D341Med (cell line): ENCODE measurements at regions not wholly inside any gene's neighbourhood (a gene's known extent, or its start where the extent isn't known, plus 50 kb on each side); places are given as distances from the start of the nearest gene placed in this dataset.
"Not testable (repeated sequence)": the region's sequence is repeated elsewhere in the genome, so short reads cannot be mapped to it uniquely, and the experiment has no call there.

ENCODE experiments used
- DNase-seq: peaks from one replicate; pipeline ENCODE4 v3.0.0; 2012; ENCODE audit warnings: low spot score

GRCh38 chr1:82062206-82062605 is 261.5 kb downstream of the ADGRL2 start:
- no peak for DNase-seq

GRCh38 chr1:82059959-82060358 is 259.2 kb downstream of the ADGRL2 start:
- DNase-seq: no peak

GRCh38 chr1:82057011-82057410 is 256.3 kb downstream of the ADGRL2 start:
- DNase-seq: no peak

- not testable (repeated sequence) for DNase-seq
Observed at GRCh38 chr1:82055375-82055774, 254.6 kb downstream of the ADGRL2 start.

- DNase-seq: no peak
Observed at GRCh38 chr1:82052563-82052962, 251.8 kb downstream of the ADGRL2 start.

GRCh38 chr1:82048596-82048995 is 247.9 kb downstream of the ADGRL2 start:
- no peak for DNase-seq

- DNase-seq: no peak
Observed at GRCh38 chr1:82045221-82045620, 244.5 kb downstream of the ADGRL2 start.

- DNase-seq: no peak
Observed at GRCh38 chr1:82044536-82044935, 243.8 kb downstream of the ADGRL2 start.

- DNase-seq: no peak
Observed at GRCh38 chr1:82044111-82044510, 243.4 kb downstream of the ADGRL2 start.

GRCh38 chr1:82042306-82043060 is 241.7 kb downstream of the ADGRL2 start:
- DNase-seq: no peak
